ENCODE measurements at regions not wholly inside any gene's neighbourhood (a gene's known extent, or its start where the extent isn't known, plus 50 kb on each side); places are given as distances from the start of the nearest gene placed in this dataset.

GRCh38 chr4:23061431-23061830 is 368.7 kb downstream of the GBA3 start:
- TF ChIP-seq CTCF (IDR thresholded peaks at IDR 0.05; ENCODE audit: borderline replicate concordance, extremely low read depth, insufficient read depth), result no peak
- intact Hi-C loops (cut with DNase I), result no loop called here
- Histone ChIP-seq H3K9me3 (ENCODE audit: control insufficient read depth in 2 of 3, insufficient read depth in 1 of 3, low read length in 3 of 3) (no peaks in the 10 kb centered on the region), H3K4me1 (ENCODE audit: control insufficient read depth in 2 of 3, insufficient read depth in 2 of 3, low read depth in 1 of 3, low read length in 3 of 3) (no peaks in the 10 kb centered on the region), H3K27me3 (ENCODE audit: control insufficient read depth, insufficient read depth, low read length) (no peaks in the 10 kb centered on the region), H3K9ac (ENCODE audit: low read length in 3 of 3) (no peak overlapping the region), H3K36me3 (ENCODE audit: control insufficient read depth in 2 of 3, insufficient read depth in 3 of 3, low read length in 3 of 3) (no peaks in the 10 kb centered on the region), H3K4me3 (ENCODE audit: low read length in 3 of 3) (no peak overlapping the region), H3K27ac (ENCODE audit: low read depth in 2 of 2, low read length in 2 of 2) (no peak overlapping the region)
- no peak for FAIRE-seq
- DNase-seq, result no peak

GRCh38 chr4:23060776-23061175 is 368.0 kb downstream of the GBA3 start:
- DNase-seq, result no peak
- intact Hi-C loops (cut with DNase I), result no loop called here
- Histone ChIP-seq H3K27ac (ENCODE audit: low read depth in 2 of 2, low read length in 2 of 2) (no peak overlapping the region), H3K9me3 (ENCODE audit: control insufficient read depth in 2 of 3, insufficient read depth in 1 of 3, low read length in 3 of 3) (no peaks in the 10 kb centered on the region), H3K27me3 (ENCODE audit: control insufficient read depth, insufficient read depth, low read length) (no peaks in the 10 kb centered on the region), H3K4me3 (ENCODE audit: low read length in 3 of 3) (no peak overlapping the region), H3K36me3 (ENCODE audit: control insufficient read depth in 2 of 3, insufficient read depth in 3 of 3, low read length in 3 of 3) (no peaks in the 10 kb centered on the region), H3K9ac (ENCODE audit: low read length in 3 of 3) (no peak overlapping the region), H3K4me1 (ENCODE audit: control insufficient read depth in 2 of 3, insufficient read depth in 2 of 3, low read depth in 1 of 3, low read length in 3 of 3) (no peaks in the 10 kb centered on the region)
- no peak for FAIRE-seq
- no peak for TF ChIP-seq CTCF (IDR thresholded peaks at IDR 0.05; ENCODE audit: borderline replicate concordance, extremely low read depth, insufficient read depth)

GRCh38 chr4:23058165-23058776 is 365.5 kb downstream of the GBA3 start:
- intact Hi-C loops (cut with DNase I), result no loop called here
- no peak overlapping the region for H3K9ac ChIP-seq (ENCODE audit: low read length in 3 of 3)
- no peaks in the 10 kb centered on the region for H3K36me3 ChIP-seq (ENCODE audit: control insufficient read depth in 2 of 3, insufficient read depth in 3 of 3, low read length in 3 of 3)
- no peak for TF ChIP-seq CTCF (IDR thresholded peaks at IDR 0.05; ENCODE audit: borderline replicate concordance, extremely low read depth, insufficient read depth)
- H3K4me1 ChIP-seq (ENCODE audit: control insufficient read depth in 2 of 3, insufficient read depth in 2 of 3, low read depth in 1 of 3, low read length in 3 of 3), result no peaks in the 10 kb centered on the region
- DNase-seq (no peak), FAIRE-seq (no peak)
- H3K9me3 ChIP-seq (ENCODE audit: control insufficient read depth in 2 of 3, insufficient read depth in 1 of 3, low read length in 3 of 3), result no peaks in the 10 kb centered on the region
- H3K27me3 ChIP-seq (ENCODE audit: control insufficient read depth, insufficient read depth, low read length), result no peaks in the 10 kb centered on the region
- H3K27ac ChIP-seq (ENCODE audit: low read depth in 2 of 2, low read length in 2 of 2), result no peak overlapping the region
- no peak overlapping the region for H3K4me3 ChIP-seq (ENCODE audit: low read length in 3 of 3)

- Histone ChIP-seq H3K36me3 (ENCODE audit: control insufficient read depth in 2 of 3, insufficient read depth in 3 of 3, low read length in 3 of 3) (no peaks in the 10 kb centered on the region), H3K27ac (ENCODE audit: low read depth in 2 of 2, low read length in 2 of 2) (no peak overlapping the region), H3K9me3 (ENCODE audit: control insufficient read depth in 2 of 3, insufficient read depth in 1 of 3, low read length in 3 of 3) (no peaks in the 10 kb centered on the region), H3K27me3 (ENCODE audit: control insufficient read depth, insufficient read depth, low read length) (no peaks in the 10 kb centered on the region), H3K4me1 (ENCODE audit: control insufficient read depth in 2 of 3, insufficient read depth in 2 of 3, low read depth in 1 of 3, low read length in 3 of 3) (no peaks in the 10 kb centered on the region), H3K9ac (ENCODE audit: low read length in 3 of 3) (no peak overlapping the region), H3K4me3 (ENCODE audit: low read length in 3 of 3) (no peak overlapping the region)
- no peak for TF ChIP-seq CTCF (IDR thresholded peaks at IDR 0.05; ENCODE audit: borderline replicate concordance, extremely low read depth, insufficient read depth)
- no peak for DNase-seq
- intact Hi-C loops (cut with DNase I), result no loop called here
- FAIRE-seq, result no peak
These were observed 348.8 kb downstream of the GBA3 start for GRCh38 chr4:23041501-23041900.
